Naive thymus-derived CD4-positive, alpha-beta T cell (primary cell): ENCODE measurements at regions not wholly inside any gene's neighbourhood (a gene's known extent, or its start where the extent isn't known, plus 50 kb on each side); places are given as distances from the start of the nearest gene placed in this dataset.

Experiments used
- ATAC-seq: fragments of 150-1000 bp; cut with Tn5 transposase; 2 replicates; pipeline ENCODE4 v1.10.0; 2021; ENCODE audit warnings: mild to moderate bottlenecking, moderate library complexity
- CTCF ChIA-PET: fragments of 350-600 bp; sonication (Branson Sonifier 250); formaldehyde crosslinking; loops from one replicate; lab custom pipeline; 2021; ENCODE audit warnings: antibody characterized with exemption; lab: Charles Lee
- POLR2A ChIA-PET: fragments of 350-600 bp; sonication (Branson Sonifier 250); formaldehyde crosslinking; loops from one replicate; lab custom pipeline; 2021; ENCODE audit warnings: antibody characterized with exemption, inconsistent platforms; lab: Charles Lee
- DNase-seq, 9 donors: peaks; one replicate each; pipeline versions ENCODE4 v3.0.0 to v3.0.0-alpha.2; 2020 to 2022; ENCODE audit warnings: mixed read lengths in 1 of 9
- H3K27ac ChIP-seq: one replicate; pipeline ENCODE4 v1.7.0; 2013; ENCODE audit warnings: mild to moderate bottlenecking, low read depth, low read length, moderate library complexity
- H3K27me3 ChIP-seq, 2 donors: one replicate each; pipeline ENCODE4 v1.7.0; 2013; ENCODE audit warnings: low read length in 2 of 2, mild to moderate bottlenecking in 2 of 2, moderate library complexity in 2 of 2; ENCODE audit not compliant: control insufficient read depth in 2 of 2, insufficient read depth in 2 of 2
- H3K36me3 ChIP-seq, 3 experiments: 1 replicate in 2 of 3; 2 replicates in 1 of 3; pipeline ENCODE4 v1.7.0; 2013; ENCODE audit warnings: low read length in 3 of 3, mild to moderate bottlenecking in 3 of 3, moderate library complexity in 1 of 3; ENCODE audit not compliant: insufficient read depth in 3 of 3, control insufficient read depth in 2 of 3
- H3K4me1 ChIP-seq, 2 donors: one replicate each; pipeline ENCODE4 v1.7.0; 2013; ENCODE audit warnings: low read length in 2 of 2, mild to moderate bottlenecking in 2 of 2, moderate library complexity in 1 of 2; ENCODE audit not compliant: control insufficient read depth in 2 of 2, insufficient read depth in 2 of 2
- H3K4me3 ChIP-seq: 2 replicates; pipeline ENCODE4 v1.7.0; 2013; ENCODE audit warnings: mild to moderate bottlenecking, low read length
- H3K9me3 ChIP-seq, 3 experiments: 1 replicate in 2 of 3; 2 replicates in 1 of 3; pipeline ENCODE4 v1.7.0; 2013; ENCODE audit warnings: low read length in 3 of 3; ENCODE audit not compliant: control insufficient read depth in 2 of 3
- H3K27ac Mint-ChIP-seq, 9 donors: one replicate each; pipeline ENCODE4 v1.8.0; 2020 to 2022; ENCODE audit warnings: mixed read lengths in 9 of 9, mild to moderate bottlenecking in 8 of 9, moderate library complexity in 5 of 9, inconsistent platforms in 2 of 9
- H3K27me3 Mint-ChIP-seq, 5 donors: one replicate each; pipeline ENCODE4 v1.8.0; 2021 to 2022; ENCODE audit warnings: mixed read lengths in 5 of 5, mild to moderate bottlenecking in 1 of 5
- H3K36me3 Mint-ChIP-seq, 5 donors: one replicate each; pipeline ENCODE4 v1.8.0; 2020 to 2022; ENCODE audit warnings: mixed read lengths in 5 of 5, mild to moderate bottlenecking in 3 of 5, inconsistent platforms in 1 of 5
- H3K4me1 Mint-ChIP-seq, 7 donors: one replicate each; pipeline ENCODE4 v1.8.0; 2020 to 2022; ENCODE audit warnings: mixed read lengths in 7 of 7, mild to moderate bottlenecking in 3 of 7, inconsistent platforms in 1 of 7
- H3K4me3 Mint-ChIP-seq, 10 donors: one replicate each; pipeline ENCODE4 v1.8.0; 2020 to 2022; ENCODE audit warnings: mild to moderate bottlenecking in 10 of 10, mixed read lengths in 10 of 10, moderate library complexity in 6 of 10, inconsistent platforms in 2 of 10
- H3K9me3 Mint-ChIP-seq, 11 donors: one replicate each; pipeline ENCODE4 v1.8.0; 2020 to 2022; ENCODE audit warnings: mixed read lengths in 11 of 11, mild to moderate bottlenecking in 4 of 11, inconsistent platforms in 1 of 11, moderate library complexity in 1 of 11
- intact Hi-C, 2 donors: fragments of 100-400 bp; cut with micrococcal nuclease; formaldehyde crosslinking; loops; one replicate each; pipeline ENCODE4 v1.15.1; 2023

- H3K27ac Mint-ChIP-seq = no peak overlapping the region
- H3K9me3 Mint-ChIP-seq = peaks cover 0 to 16% (median 3%) of the 10 kb centered on the region in 11 donors
- H3K4me1 ChIP-seq = no peaks in the 10 kb centered on the region
- CTCF ChIA-PET = no interaction called here
- no peaks in the 10 kb centered on the region for H3K4me1 Mint-ChIP-seq
- intact Hi-C loops = no loop called here
- no peak for ATAC-seq
- H3K4me3 ChIP-seq = no peak overlapping the region
- no peak overlapping the region for H3K27ac ChIP-seq
- POLR2A ChIA-PET = no interaction called here
- no peaks in the 10 kb centered on the region for H3K36me3 Mint-ChIP-seq
- H3K9me3 ChIP-seq = no peaks in the 10 kb centered on the region
- no peaks in the 10 kb centered on the region for H3K27me3 ChIP-seq
- no peaks in the 10 kb centered on the region for H3K36me3 ChIP-seq
- no peak for DNase-seq
- no peak overlapping the region for H3K4me3 Mint-ChIP-seq
- H3K27me3 Mint-ChIP-seq = peaks cover 0 to 6% (median 0%) of the 10 kb centered on the region in 5 donors
These were observed 95.7 kb downstream of the VSTM2A start for GRCh38 chr7:54637712-54638396.

- DNase-seq = no peak
- H3K27ac Mint-ChIP-seq = no peak overlapping the region
These were observed 90.5 kb downstream of the VSTM2A start for GRCh38 chr7:54632696-54633095.

GRCh38 chr7:54629771-54630170 is 87.6 kb downstream of the VSTM2A start:
- ChIA-PET POLR2A (no interaction called here), CTCF (no interaction called here)
- Mint-ChIP-seq H3K4me1 (no peaks in the 10 kb centered on the region), H3K27me3 (no peaks in the 10 kb centered on the region), H3K9me3 (peaks cover 0 to 33% (median 7%) of the 10 kb centered on the region in 11 donors), H3K27ac (no peak overlapping the region), H3K36me3 (no peaks in the 10 kb centered on the region), H3K4me3 (no peak overlapping the region)
- DNase-seq (no peak), ATAC-seq (no peak)
- Histone ChIP-seq H3K4me3 (no peak overlapping the region), H3K27me3 (no peaks in the 10 kb centered on the region), H3K27ac (no peak overlapping the region), H3K36me3 (no peaks in the 10 kb centered on the region), H3K4me1 (no peaks in the 10 kb centered on the region), H3K9me3 (no peaks in the 10 kb centered on the region)
- intact Hi-C loops = no loop called here

More at GRCh38 chr7:54632696-54633095, 90.5 kb downstream of the VSTM2A start:
- intact Hi-C loops = no loop called here
- Histone ChIP-seq H3K36me3 (no peaks in the 10 kb centered on the region), H3K4me1 (no peaks in the 10 kb centered on the region), H3K4me3 (no peak overlapping the region), H3K9me3 (no peaks in the 10 kb centered on the region), H3K27ac (no peak overlapping the region), H3K27me3 (no peaks in the 10 kb centered on the region)
- POLR2A ChIA-PET = no interaction called here
- Mint-ChIP-seq H3K27me3 (peaks cover 0 to 6% (median 0%) of the 10 kb centered on the region in 5 donors), H3K9me3 (peaks cover 0 to 33% (median 7%) of the 10 kb centered on the region in 11 donors), H3K36me3 (no peaks in the 10 kb centered on the region), H3K4me3 (no peak overlapping the region), H3K4me1 (no peaks in the 10 kb centered on the region)
- no peak for ATAC-seq
- CTCF ChIA-PET = no interaction called here

- Histone ChIP-seq H3K9me3 (no peaks in the 10 kb centered on the region), H3K36me3 (no peaks in the 10 kb centered on the region), H3K27me3 (no peaks in the 10 kb centered on the region), H3K4me3 (no peak overlapping the region), H3K4me1 (no peaks in the 10 kb centered on the region), H3K27ac (no peak overlapping the region)
- no peaks in the 10 kb centered on the region for H3K4me1 Mint-ChIP-seq
- ATAC-seq (no peak), DNase-seq (no peak)
- peaks cover 0 to 5% (median 0%) of the 10 kb centered on the region in 5 donors for H3K27me3 Mint-ChIP-seq
- POLR2A ChIA-PET = no interaction called here
- H3K9me3 Mint-ChIP-seq = peaks cover 0 to 15% (median 4%) of the 10 kb centered on the region in 11 donors
- H3K36me3 Mint-ChIP-seq = peaks cover 0 to 3% (median 0%) of the 10 kb centered on the region in 5 donors
- CTCF ChIA-PET = no interaction called here
- intact Hi-C loops = no loop called here
- no peak overlapping the region for H3K4me3 Mint-ChIP-seq
- H3K27ac Mint-ChIP-seq = no peak overlapping the region
These were observed 80.6 kb downstream of the VSTM2A start for GRCh38 chr7:54622696-54623309.
